Central memory CD4-positive, alpha-beta T cell (primary cell): ENCODE measurements at regions not wholly inside any gene's neighbourhood (a gene's known extent, or its start where the extent isn't known, plus 50 kb on each side); places are given as distances from the start of the nearest gene placed in this dataset.

Experiments used
- DNase-seq: peaks from one replicate; pipeline ENCODE4 v3.0.0; 2022

GRCh38 chr9:79286992-79287707 lies 284.6 kb upstream of the TLE4 start:
- no peak for DNase-seq

- no peak for DNase-seq
Observed at GRCh38 chr9:79287708-79288290, 284.0 kb upstream of the TLE4 start.

- no peak for DNase-seq
Observed at GRCh38 chr9:79289856-79290255, 281.9 kb upstream of the TLE4 start.

- no peak for DNase-seq
Observed at GRCh38 chr9:79292731-79293280, 279.0 kb upstream of the TLE4 start.

- DNase-seq: no peak
Observed at GRCh38 chr9:79300068-79300467, 271.7 kb upstream of the TLE4 start.

- DNase-seq: no peak
Observed at GRCh38 chr9:79301085-79301484, 270.7 kb upstream of the TLE4 start.

- DNase-seq: no peak
Observed at GRCh38 chr9:79301551-79302391, 270.0 kb upstream of the TLE4 start.

GRCh38 chr9:79302569-79302968 lies 269.2 kb upstream of the TLE4 start:
- no peak for DNase-seq

- DNase-seq: no peak
Observed at GRCh38 chr9:79308012-79308411, 263.8 kb upstream of the TLE4 start.

- no peak for DNase-seq
Observed at GRCh38 chr9:79312686-79313421, 258.9 kb upstream of the TLE4 start.

- no peak for DNase-seq
Observed at GRCh38 chr9:79325501-79325900, 246.3 kb upstream of the TLE4 start.

GRCh38 chr9:79329861-79330260 lies 241.9 kb upstream of the TLE4 start:
- DNase-seq: no peak

GRCh38 chr9:79334001-79334400 lies 237.8 kb upstream of the TLE4 start:
- DNase-seq: no peak

- no peak for DNase-seq
Observed at GRCh38 chr9:79334711-79335110, 237.1 kb upstream of the TLE4 start.

GRCh38 chr9:79335987-79336386 lies 235.8 kb upstream of the TLE4 start:
- DNase-seq: no peak

GRCh38 chr9:79341561-79341960 lies 230.2 kb upstream of the TLE4 start:
- DNase-seq: no peak

- DNase-seq: no peak
Observed at GRCh38 chr9:79346350-79347020, 225.3 kb upstream of the TLE4 start.

GRCh38 chr9:79352322-79352721 lies 219.4 kb upstream of the TLE4 start:
- no peak for DNase-seq

GRCh38 chr9:79353856-79354520 lies 217.8 kb upstream of the TLE4 start:
- no peak for DNase-seq

GRCh38 chr9:79357194-79357593 lies 214.6 kb upstream of the TLE4 start:
- DNase-seq: no peak

- DNase-seq: no peak
Observed at GRCh38 chr9:79357616-79358015, 214.1 kb upstream of the TLE4 start.
